WTC11 (cell line): ENCODE measurements at regions not wholly inside any gene's neighbourhood (a gene's known extent, or its start where the extent isn't known, plus 50 kb on each side); places are given as distances from the start of the nearest gene placed in this dataset.

Source experiments
- IRF2 ChIP-seq: sonication (generic); formaldehyde crosslinking; IDR thresholded peaks from 2 replicates; pipeline ENCODE4 v1.8.0; 2022; ENCODE audit warnings: low read depth, missing genetic modification reagents, borderline replicate concordance
- JUN ChIP-seq: sonication (generic); formaldehyde crosslinking; IDR thresholded peaks from 2 replicates; pipeline ENCODE4 v1.8.0; 2023; ENCODE audit warnings: mild to moderate bottlenecking, missing genetic modification reagents
- TF ChIP-seq, protein P1 (sequence below): sonication (generic); formaldehyde crosslinking; IDR thresholded peaks from 2 replicates; pipeline ENCODE4 v1.8.1; 2023; ENCODE audit warnings: mild to moderate bottlenecking, missing genetic modification reagents
- TF ChIP-seq, protein P2 (sequence below): fragments of 200-600 bp; IDR thresholded peaks from 2 replicates; pipeline ENCODE4 v1.8.0; 2022; ENCODE audit warnings: antibody characterized with exemption

DNA sequence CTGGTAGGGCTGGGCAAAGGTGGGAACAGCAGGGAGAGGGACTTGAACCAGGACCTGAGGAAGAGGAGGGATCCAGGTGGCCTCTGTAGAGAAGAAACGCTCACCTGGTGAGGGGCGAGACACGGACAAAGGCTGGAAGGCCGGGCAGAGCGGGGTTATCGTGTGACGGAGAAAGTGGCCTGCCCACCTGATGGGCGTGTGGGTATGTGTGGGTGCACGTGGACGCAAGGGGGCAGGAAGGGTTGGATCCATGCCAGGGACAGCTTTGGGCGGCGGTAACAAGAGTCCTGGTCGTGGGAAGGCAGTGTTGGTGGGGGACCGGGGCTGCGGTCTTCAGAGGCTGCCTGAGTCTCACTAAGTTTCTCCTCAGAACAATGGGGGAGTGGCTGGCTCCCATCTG lies 104.1 kb upstream of the GSE1 start:
- TF ChIP-seq, protein P1, sequence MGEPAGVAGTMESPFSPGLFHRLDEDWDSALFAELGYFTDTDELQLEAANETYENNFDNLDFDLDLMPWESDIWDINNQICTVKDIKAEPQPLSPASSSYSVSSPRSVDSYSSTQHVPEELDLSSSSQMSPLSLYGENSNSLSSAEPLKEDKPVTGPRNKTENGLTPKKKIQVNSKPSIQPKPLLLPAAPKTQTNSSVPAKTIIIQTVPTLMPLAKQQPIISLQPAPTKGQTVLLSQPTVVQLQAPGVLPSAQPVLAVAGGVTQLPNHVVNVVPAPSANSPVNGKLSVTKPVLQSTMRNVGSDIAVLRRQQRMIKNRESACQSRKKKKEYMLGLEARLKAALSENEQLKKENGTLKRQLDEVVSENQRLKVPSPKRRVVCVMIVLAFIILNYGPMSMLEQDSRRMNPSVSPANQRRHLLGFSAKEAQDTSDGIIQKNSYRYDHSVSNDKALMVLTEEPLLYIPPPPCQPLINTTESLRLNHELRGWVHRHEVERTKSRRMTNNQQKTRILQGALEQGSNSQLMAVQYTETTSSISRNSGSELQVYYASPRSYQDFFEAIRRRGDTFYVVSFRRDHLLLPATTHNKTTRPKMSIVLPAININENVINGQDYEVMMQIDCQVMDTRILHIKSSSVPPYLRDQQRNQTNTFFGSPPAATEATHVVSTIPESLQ = no peak
- TF ChIP-seq IRF2 (CRISPR knock-in tag) (no peak), JUN (no peak)
- TF ChIP-seq, protein P2, sequence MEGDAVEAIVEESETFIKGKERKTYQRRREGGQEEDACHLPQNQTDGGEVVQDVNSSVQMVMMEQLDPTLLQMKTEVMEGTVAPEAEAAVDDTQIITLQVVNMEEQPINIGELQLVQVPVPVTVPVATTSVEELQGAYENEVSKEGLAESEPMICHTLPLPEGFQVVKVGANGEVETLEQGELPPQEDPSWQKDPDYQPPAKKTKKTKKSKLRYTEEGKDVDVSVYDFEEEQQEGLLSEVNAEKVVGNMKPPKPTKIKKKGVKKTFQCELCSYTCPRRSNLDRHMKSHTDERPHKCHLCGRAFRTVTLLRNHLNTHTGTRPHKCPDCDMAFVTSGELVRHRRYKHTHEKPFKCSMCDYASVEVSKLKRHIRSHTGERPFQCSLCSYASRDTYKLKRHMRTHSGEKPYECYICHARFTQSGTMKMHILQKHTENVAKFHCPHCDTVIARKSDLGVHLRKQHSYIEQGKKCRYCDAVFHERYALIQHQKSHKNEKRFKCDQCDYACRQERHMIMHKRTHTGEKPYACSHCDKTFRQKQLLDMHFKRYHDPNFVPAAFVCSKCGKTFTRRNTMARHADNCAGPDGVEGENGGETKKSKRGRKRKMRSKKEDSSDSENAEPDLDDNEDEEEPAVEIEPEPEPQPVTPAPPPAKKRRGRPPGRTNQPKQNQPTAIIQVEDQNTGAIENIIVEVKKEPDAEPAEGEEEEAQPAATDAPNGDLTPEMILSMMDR = no peak
